ENCODE measurements at regions not wholly inside any gene's neighbourhood (a gene's known extent, or its start where the extent isn't known, plus 50 kb on each side); places are given as distances from the start of the nearest gene placed in this dataset.

- H3K4me1 Mint-ChIP-seq: no peaks in the 10 kb centered on the region
- no peaks in the 10 kb centered on the region for H3K27me3 Mint-ChIP-seq (ENCODE audit: low read depth)
- TF ChIP-seq, protein P1, sequence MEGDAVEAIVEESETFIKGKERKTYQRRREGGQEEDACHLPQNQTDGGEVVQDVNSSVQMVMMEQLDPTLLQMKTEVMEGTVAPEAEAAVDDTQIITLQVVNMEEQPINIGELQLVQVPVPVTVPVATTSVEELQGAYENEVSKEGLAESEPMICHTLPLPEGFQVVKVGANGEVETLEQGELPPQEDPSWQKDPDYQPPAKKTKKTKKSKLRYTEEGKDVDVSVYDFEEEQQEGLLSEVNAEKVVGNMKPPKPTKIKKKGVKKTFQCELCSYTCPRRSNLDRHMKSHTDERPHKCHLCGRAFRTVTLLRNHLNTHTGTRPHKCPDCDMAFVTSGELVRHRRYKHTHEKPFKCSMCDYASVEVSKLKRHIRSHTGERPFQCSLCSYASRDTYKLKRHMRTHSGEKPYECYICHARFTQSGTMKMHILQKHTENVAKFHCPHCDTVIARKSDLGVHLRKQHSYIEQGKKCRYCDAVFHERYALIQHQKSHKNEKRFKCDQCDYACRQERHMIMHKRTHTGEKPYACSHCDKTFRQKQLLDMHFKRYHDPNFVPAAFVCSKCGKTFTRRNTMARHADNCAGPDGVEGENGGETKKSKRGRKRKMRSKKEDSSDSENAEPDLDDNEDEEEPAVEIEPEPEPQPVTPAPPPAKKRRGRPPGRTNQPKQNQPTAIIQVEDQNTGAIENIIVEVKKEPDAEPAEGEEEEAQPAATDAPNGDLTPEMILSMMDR (conservative IDR thresholded peaks at IDR 0.05): no peak
- no peak overlapping the region for H3K4me3 Mint-ChIP-seq
- H3K36me3 Mint-ChIP-seq (ENCODE audit: low read depth): no peaks in the 10 kb centered on the region
- H3K9me3 Mint-ChIP-seq: peaks cover 6% of the 10 kb centered on the region
- H3K27ac Mint-ChIP-seq (ENCODE audit: unreplicated experiment): no peak overlapping the region
- no peak for DNase-seq (ENCODE audit: low read depth, low spot score)
These were observed 265.8 kb upstream of the ELAC2 start for GRCh38 chr17:13283606-13284005.

GRCh38 chr17:13281626-13282025, 263.8 kb upstream of the ELAC2 start:
- Mint-ChIP-seq H3K4me1 (no peaks in the 10 kb centered on the region), H3K9me3 (peaks cover 4% of the 10 kb centered on the region), H3K36me3 (ENCODE audit: low read depth) (no peaks in the 10 kb centered on the region), H3K4me3 (no peak overlapping the region), H3K27ac (ENCODE audit: unreplicated experiment) (no peak overlapping the region), H3K27me3 (ENCODE audit: low read depth) (no peaks in the 10 kb centered on the region)
- TF ChIP-seq, protein P1 (conservative IDR thresholded peaks at IDR 0.05): no peak
- DNase-seq (ENCODE audit: low read depth, low spot score): no peak

DNA sequence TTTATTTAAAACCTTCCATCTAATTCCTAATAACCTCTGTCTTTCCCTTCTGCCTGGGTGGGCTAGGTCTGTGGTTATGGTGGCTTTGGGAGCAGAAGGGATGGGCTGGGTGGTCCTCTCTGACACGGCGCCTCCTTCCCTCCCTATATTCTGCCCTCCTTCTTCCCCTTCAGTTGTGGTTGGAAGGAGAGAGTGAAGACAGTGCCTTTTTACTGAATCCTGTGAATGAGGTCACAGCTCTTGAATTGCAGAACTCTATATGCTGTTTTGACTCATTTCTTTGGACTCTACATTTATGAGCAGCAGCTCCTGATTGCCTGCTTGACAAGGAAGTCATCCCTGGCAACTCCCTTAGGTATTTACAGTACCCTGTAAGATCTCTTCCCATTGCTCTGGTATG, 256.0 kb upstream of the ELAC2 start:
- H3K27me3 Mint-ChIP-seq (ENCODE audit: low read depth): no peaks in the 10 kb centered on the region
- peaks cover 7% of the 10 kb centered on the region for H3K4me1 Mint-ChIP-seq
- TF ChIP-seq, protein P1 (conservative IDR thresholded peaks at IDR 0.05): no peak
- no peaks in the 10 kb centered on the region for H3K36me3 Mint-ChIP-seq (ENCODE audit: low read depth)
- H3K9me3 Mint-ChIP-seq: peaks cover 2% of the 10 kb centered on the region
- H3K4me3 Mint-ChIP-seq: no peak overlapping the region
- H3K27ac Mint-ChIP-seq (ENCODE audit: unreplicated experiment): no peak overlapping the region
- no peak for DNase-seq (ENCODE audit: low read depth, low spot score)

- Mint-ChIP-seq H3K36me3 (ENCODE audit: low read depth) (no peaks in the 10 kb centered on the region), H3K27me3 (ENCODE audit: low read depth) (no peaks in the 10 kb centered on the region), H3K27ac (ENCODE audit: unreplicated experiment) (peak overlapping the region; percentile 24), H3K9me3 (no peaks in the 10 kb centered on the region), H3K4me3 (no peak overlapping the region), H3K4me1 (peaks cover 9% of the 10 kb centered on the region)
- DNase-seq (ENCODE audit: low read depth, low spot score): no peak
- TF ChIP-seq, protein P1 (conservative IDR thresholded peaks at IDR 0.05): no peak
These were observed 254.5 kb upstream of the ELAC2 start for GRCh38 chr17:13272296-13272695.

DNA sequence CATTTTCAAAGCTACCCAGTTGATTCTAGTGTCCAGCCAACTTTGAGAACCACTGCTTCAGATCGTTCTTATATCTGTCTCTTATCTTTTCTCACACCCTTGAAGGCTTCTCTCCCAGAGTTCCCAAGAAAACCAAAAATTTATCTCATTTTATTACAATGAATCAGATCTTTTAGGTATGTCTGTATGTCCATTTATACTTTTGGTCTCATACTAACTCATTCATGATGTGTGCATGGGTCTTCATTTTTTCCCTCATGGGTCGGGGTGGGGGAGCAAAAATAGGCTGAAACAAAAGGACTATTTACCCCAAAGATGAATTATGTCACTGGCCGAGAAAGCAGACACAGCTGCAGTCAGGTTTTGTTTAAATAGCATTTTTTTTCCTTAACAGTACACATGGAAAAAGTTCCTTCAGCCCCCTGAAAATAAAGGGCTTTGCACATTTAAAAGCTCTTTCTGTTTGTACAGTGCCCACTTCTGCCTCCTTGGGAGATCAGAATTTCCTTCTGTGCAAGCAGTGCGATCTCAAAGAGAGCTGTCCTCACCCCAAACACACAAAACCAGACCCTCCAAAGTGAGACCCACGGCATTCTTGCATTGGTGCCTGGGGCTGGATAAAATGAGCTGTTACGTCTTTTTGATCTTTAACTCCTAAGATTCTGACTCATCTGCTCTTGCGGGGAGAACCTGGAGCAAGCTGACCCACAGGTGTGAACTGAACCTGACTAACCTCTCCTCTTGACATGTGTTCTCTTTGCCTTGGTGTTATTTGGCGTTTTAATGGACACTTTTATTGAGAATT, 251.2 kb upstream of the ELAC2 start:
- Mint-ChIP-seq H3K4me1 (peaks cover 12% of the 10 kb centered on the region), H3K27me3 (ENCODE audit: low read depth) (no peaks in the 10 kb centered on the region), H3K9me3 (no peaks in the 10 kb centered on the region), H3K4me3 (no peak overlapping the region), H3K27ac (ENCODE audit: unreplicated experiment) (no peak overlapping the region), H3K36me3 (ENCODE audit: low read depth) (no peaks in the 10 kb centered on the region)
- no peak for DNase-seq (ENCODE audit: low read depth, low spot score)
- TF ChIP-seq, protein P1 (conservative IDR thresholded peaks at IDR 0.05): no peak
